ENCODE measurements at regions not wholly inside any gene's neighbourhood (a gene's known extent, or its start where the extent isn't known, plus 50 kb on each side); places are given as distances from the start of the nearest gene placed in this dataset.
"Not testable (repeated sequence)": the region's sequence is repeated elsewhere in the genome, so short reads cannot be mapped to it uniquely, and the experiment has no call there.

GRCh38 chr10:45056806-45057205, 56.1 kb downstream of the ZNF22 start:
- H3K4me3 ChIP-seq; H3K9me3 ChIP-seq; H3K4me1 ChIP-seq; intact Hi-C loops (cut with DNase I; ENCODE audit: low total_unique reads); in situ Hi-C loops (cut with MboI; ENCODE audit: low pct_ligation_motif_present in 1 of 4, low pct_unique_long_range_greater_than_20kb in 1 of 4, low sequenced_read_pairs in 3 of 4); H3K27me3 ChIP-seq; DNase-seq; H3K27ac ChIP-seq; H3K36me3 ChIP-seq: not testable (repeated sequence)
- 93% methylated on average over 1 of the region's 1 CpG; no CpG with 5 or more reads in 1 of the 2 donors for WGBS, 2 donors (ENCODE audit: low coverage in 1 of 2)

- Histone ChIP-seq H3K27ac (no peak overlapping the region), H3K4me1 (no peaks in the 10 kb centered on the region), H3K27me3 (no peaks in the 10 kb centered on the region), H3K36me3 (no peaks in the 10 kb centered on the region), H3K9me3 (no peaks in the 10 kb centered on the region), H3K4me3 (no peak overlapping the region)
- 75% methylated on average over 1 of the region's 1 CpG; no CpG with 5 or more reads in 1 of the 2 donors for WGBS, 2 donors (ENCODE audit: low coverage in 1 of 2)
- no peak for DNase-seq
- in situ Hi-C loops (cut with MboI; ENCODE audit: low pct_ligation_motif_present in 1 of 4, low pct_unique_long_range_greater_than_20kb in 1 of 4, low sequenced_read_pairs in 3 of 4) (no loop called here), intact Hi-C loops (cut with DNase I; ENCODE audit: low total_unique reads) (no loop called here)
- TF ChIP-seq POLR2AphosphoS5 (IDR thresholded peaks at IDR 0.05): no peak
- no peak for TF ChIP-seq EP300 (IDR thresholded peaks at IDR 0.05; ENCODE audit: low read depth)
- TF ChIP-seq POLR2A (IDR thresholded peaks at IDR 0.05): no peak
- TF ChIP-seq, protein P1, sequence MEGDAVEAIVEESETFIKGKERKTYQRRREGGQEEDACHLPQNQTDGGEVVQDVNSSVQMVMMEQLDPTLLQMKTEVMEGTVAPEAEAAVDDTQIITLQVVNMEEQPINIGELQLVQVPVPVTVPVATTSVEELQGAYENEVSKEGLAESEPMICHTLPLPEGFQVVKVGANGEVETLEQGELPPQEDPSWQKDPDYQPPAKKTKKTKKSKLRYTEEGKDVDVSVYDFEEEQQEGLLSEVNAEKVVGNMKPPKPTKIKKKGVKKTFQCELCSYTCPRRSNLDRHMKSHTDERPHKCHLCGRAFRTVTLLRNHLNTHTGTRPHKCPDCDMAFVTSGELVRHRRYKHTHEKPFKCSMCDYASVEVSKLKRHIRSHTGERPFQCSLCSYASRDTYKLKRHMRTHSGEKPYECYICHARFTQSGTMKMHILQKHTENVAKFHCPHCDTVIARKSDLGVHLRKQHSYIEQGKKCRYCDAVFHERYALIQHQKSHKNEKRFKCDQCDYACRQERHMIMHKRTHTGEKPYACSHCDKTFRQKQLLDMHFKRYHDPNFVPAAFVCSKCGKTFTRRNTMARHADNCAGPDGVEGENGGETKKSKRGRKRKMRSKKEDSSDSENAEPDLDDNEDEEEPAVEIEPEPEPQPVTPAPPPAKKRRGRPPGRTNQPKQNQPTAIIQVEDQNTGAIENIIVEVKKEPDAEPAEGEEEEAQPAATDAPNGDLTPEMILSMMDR (IDR thresholded peaks at IDR 0.05): no peak
Observed at GRCh38 chr10:45058580-45058979, 57.9 kb downstream of the ZNF22 start.

- no peak for DNase-seq
- TF ChIP-seq POLR2A (IDR thresholded peaks at IDR 0.05) (no peak), EP300 (IDR thresholded peaks at IDR 0.05; ENCODE audit: low read depth) (no peak), POLR2AphosphoS5 (IDR thresholded peaks at IDR 0.05) (no peak)
- TF ChIP-seq, protein P1 (IDR thresholded peaks at IDR 0.05): no peak
- intact Hi-C loops (cut with DNase I; ENCODE audit: low total_unique reads): no loop called here
- no peak overlapping the region for H3K27ac ChIP-seq
- no peaks in the 10 kb centered on the region for H3K4me1 ChIP-seq
- H3K27me3 ChIP-seq: no peaks in the 10 kb centered on the region
- WGBS, 2 donors (ENCODE audit: low coverage in 1 of 2): 85% methylated on average over 4 of the region's 4 CpGs; no CpG with 5 or more reads in 1 of the 2 donors
- no peak overlapping the region for H3K4me3 ChIP-seq
- no peaks in the 10 kb centered on the region for H3K9me3 ChIP-seq
- in situ Hi-C loops (cut with MboI; ENCODE audit: low pct_ligation_motif_present in 1 of 4, low pct_unique_long_range_greater_than_20kb in 1 of 4, low sequenced_read_pairs in 3 of 4): no loop called here
- no peaks in the 10 kb centered on the region for H3K36me3 ChIP-seq
Observed at GRCh38 chr10:45058992-45059561, 58.4 kb downstream of the ZNF22 start.

- 94 to 100% methylated on average over 2 of the region's 2 CpGs for WGBS, 2 donors (ENCODE audit: low coverage in 1 of 2)
Observed at GRCh38 chr10:45059632-45060031, 58.9 kb downstream of the ZNF22 start.

More at GRCh38 chr10:45059632-45060031, 58.9 kb downstream of the ZNF22 start:
- DNase-seq: no peak
- H3K4me1 ChIP-seq: no peaks in the 10 kb centered on the region
- H3K4me3 ChIP-seq: no peak overlapping the region
- H3K27ac ChIP-seq: no peak overlapping the region
- in situ Hi-C loops (cut with MboI; ENCODE audit: low pct_ligation_motif_present in 1 of 4, low pct_unique_long_range_greater_than_20kb in 1 of 4, low sequenced_read_pairs in 3 of 4) (no loop called here), intact Hi-C loops (cut with DNase I; ENCODE audit: low total_unique reads) (no loop called here)
- no peaks in the 10 kb centered on the region for H3K27me3 ChIP-seq
- no peaks in the 10 kb centered on the region for H3K9me3 ChIP-seq
- H3K36me3 ChIP-seq: no peaks in the 10 kb centered on the region
- TF ChIP-seq, protein P1 (IDR thresholded peaks at IDR 0.05): no peak
- TF ChIP-seq POLR2AphosphoS5 (IDR thresholded peaks at IDR 0.05): no peak
- TF ChIP-seq POLR2A (IDR thresholded peaks at IDR 0.05): no peak
- no peak for TF ChIP-seq EP300 (IDR thresholded peaks at IDR 0.05; ENCODE audit: low read depth)
